Gastroesophageal sphincter (tissue), 3 donors: ENCODE measurements at regions not wholly inside any gene's neighbourhood (a gene's known extent, or its start where the extent isn't known, plus 50 kb on each side); places are given as distances from the start of the nearest gene placed in this dataset.
A peak's percentile ranks its signal among the peaks of the same experiment; 100 is the strongest.

Source experiments
- POLR2A ChIP-seq, 2 donors: fragments of 450-650 bp; IDR thresholded peaks; one replicate each; pipeline ENCODE4 v1.6.1; 2017; ENCODE audit warnings: antibody characterized with exemption in 2 of 2, mild to moderate bottlenecking in 2 of 2, moderate library complexity in 1 of 2
- POLR2AphosphoS5 ChIP-seq: sonication (generic); formaldehyde crosslinking; IDR thresholded peaks from one replicate; pipeline ENCODE4 v1.6.1; 2017; ENCODE audit warnings: antibody characterized with exemption
- TF ChIP-seq, protein P1 (sequence below), 4 experiments: fragments of 200-600 bp in 2 of 4; fragments of 450-650 bp in 2 of 4; sonication (generic) in 1 of 4; IDR thresholded peaks; one replicate each; pipeline ENCODE4 v1.5.1; 2017 to 2019; ENCODE audit warnings: antibody characterized with exemption in 4 of 4, mild to moderate bottlenecking in 2 of 4, moderate library complexity in 2 of 4

DNA sequence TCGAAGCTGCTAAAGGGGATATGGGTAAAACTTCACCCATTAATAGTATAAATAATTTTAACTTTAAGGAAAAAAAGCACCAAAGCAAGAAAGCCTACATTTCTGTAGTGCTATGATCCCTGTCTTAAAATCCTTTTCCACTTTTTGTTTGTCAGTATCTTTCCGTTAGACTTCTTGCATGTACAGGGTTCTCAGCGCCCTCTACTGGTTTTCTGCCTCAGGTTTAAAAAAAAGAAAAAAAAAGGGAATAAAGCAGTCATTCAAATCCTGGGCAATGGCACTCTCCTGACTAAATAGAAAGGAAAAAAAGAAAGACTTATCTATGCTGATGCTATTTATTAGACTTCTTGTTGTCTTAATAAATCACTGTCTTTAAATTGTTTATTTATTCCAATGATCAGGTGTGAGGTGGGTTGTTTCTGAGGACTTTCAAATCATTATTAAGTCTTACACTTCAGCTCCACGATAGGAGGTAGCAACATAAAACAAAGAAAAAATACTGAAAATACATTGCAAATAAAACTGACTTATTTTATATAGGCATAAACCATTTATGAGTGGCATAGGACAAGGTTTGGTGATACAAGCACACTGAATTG, 475.4 kb upstream of the NR5A2 start:
- TF ChIP-seq, protein P1, sequence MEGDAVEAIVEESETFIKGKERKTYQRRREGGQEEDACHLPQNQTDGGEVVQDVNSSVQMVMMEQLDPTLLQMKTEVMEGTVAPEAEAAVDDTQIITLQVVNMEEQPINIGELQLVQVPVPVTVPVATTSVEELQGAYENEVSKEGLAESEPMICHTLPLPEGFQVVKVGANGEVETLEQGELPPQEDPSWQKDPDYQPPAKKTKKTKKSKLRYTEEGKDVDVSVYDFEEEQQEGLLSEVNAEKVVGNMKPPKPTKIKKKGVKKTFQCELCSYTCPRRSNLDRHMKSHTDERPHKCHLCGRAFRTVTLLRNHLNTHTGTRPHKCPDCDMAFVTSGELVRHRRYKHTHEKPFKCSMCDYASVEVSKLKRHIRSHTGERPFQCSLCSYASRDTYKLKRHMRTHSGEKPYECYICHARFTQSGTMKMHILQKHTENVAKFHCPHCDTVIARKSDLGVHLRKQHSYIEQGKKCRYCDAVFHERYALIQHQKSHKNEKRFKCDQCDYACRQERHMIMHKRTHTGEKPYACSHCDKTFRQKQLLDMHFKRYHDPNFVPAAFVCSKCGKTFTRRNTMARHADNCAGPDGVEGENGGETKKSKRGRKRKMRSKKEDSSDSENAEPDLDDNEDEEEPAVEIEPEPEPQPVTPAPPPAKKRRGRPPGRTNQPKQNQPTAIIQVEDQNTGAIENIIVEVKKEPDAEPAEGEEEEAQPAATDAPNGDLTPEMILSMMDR (IDR thresholded peaks at IDR 0.05) = peak in 3 of 4 experiments; percentile 40 to 60 (median 46)
- no peak for TF ChIP-seq POLR2A (IDR thresholded peaks at IDR 0.05)
- no peak for TF ChIP-seq POLR2AphosphoS5
